T-cell (primary cell): ENCODE measurements at regions not wholly inside any gene's neighbourhood (a gene's known extent, or its start where the extent isn't known, plus 50 kb on each side); places are given as distances from the start of the nearest gene placed in this dataset.
"Not testable (repeated sequence)": the region's sequence is repeated elsewhere in the genome, so short reads cannot be mapped to it uniquely, and the experiment has no call there.

ENCODE experiments used
- ATAC-seq, 4 experiments: fragments of 200-7000 bp in 3 of 4; fragments of 150-1000 bp in 1 of 4; cut with Tn5 transposase; replicated peaks in 1 of 4; 1 replicate in 3 of 4; 2 replicates in 1 of 4; pipeline ENCODE4 v1.10.0; 2021; ENCODE audit warnings: moderate library complexity in 3 of 4, mild to moderate bottlenecking in 2 of 4, moderate number of reproducible peaks in 1 of 4
- CTCF ChIA-PET, 2 donors: fragments of 300-600 bp; sonication (Branson Sonifier 250); formaldehyde crosslinking; loops; one replicate each; lab custom pipeline; 2022; ENCODE audit warnings: antibody characterized with exemption in 2 of 2; lab: Charles Lee
- POLR2A ChIA-PET, 2 donors: fragments of 300-600 bp; sonication (Branson Sonifier 250); formaldehyde crosslinking; loops; one replicate each; lab custom pipeline; 2022; ENCODE audit warnings: antibody characterized with exemption in 2 of 2; lab: Charles Lee
- DNase-seq, 35 experiments: peaks; one replicate each; pipeline versions ENCODE4 v3.0.0 to v3.0.0-alpha.2; 2013 to 2023
- H3K27ac ChIP-seq: one replicate; pipeline ENCODE4 v1.5.1; 2013; ENCODE audit warnings: low read length
- H3K27me3 ChIP-seq, 2 experiments: replicated peaks in 1 of 2; 1 replicate in 1 of 2; 2 replicates in 1 of 2; pipeline versions ENCODE4 v1.6.1 to v1.7.0; 2013; ENCODE audit warnings: low read length in 1 of 2, mixed read lengths in 1 of 2; ENCODE audit not compliant: control insufficient read depth in 2 of 2, insufficient read depth in 2 of 2; ENCODE audit errors: extremely low read depth in 1 of 2
- H3K36me3 ChIP-seq, 2 donors: 1 replicate in 1 of 2; 2 replicates in 1 of 2; pipeline versions ENCODE4 v1.6.1 to v1.7.0; 2013; ENCODE audit warnings: low read length in 1 of 2; ENCODE audit not compliant: control insufficient read depth in 2 of 2, insufficient read depth in 1 of 2; ENCODE audit errors: extremely low read depth in 1 of 2
- H3K4me1 ChIP-seq, 2 experiments: 1 replicate in 1 of 2; 2 replicates in 1 of 2; pipeline versions ENCODE4 v1.6.1 to v1.7.0; 2013; ENCODE audit warnings: low read length in 2 of 2, mixed read lengths in 1 of 2; ENCODE audit not compliant: insufficient read depth in 2 of 2, control insufficient read depth in 1 of 2; ENCODE audit errors: extremely low read depth in 1 of 2
- H3K4me3 ChIP-seq, 2 donors: 1 replicate in 1 of 2; 2 replicates in 1 of 2; pipeline versions ENCODE4 v1.5.1 to v1.7.0; 2013; ENCODE audit warnings: mild to moderate bottlenecking in 2 of 2, low read length in 1 of 2, moderate library complexity in 1 of 2; ENCODE audit not compliant: control insufficient read depth in 1 of 2; ENCODE audit errors: extremely low read depth in 1 of 2
- H3K9me3 ChIP-seq: 2 replicates; pipeline ENCODE4 v1.7.0; 2013
- H3K27ac Mint-ChIP-seq, 2 donors: one replicate each; pipeline ENCODE4 v1.8.0; 2020 to 2021; ENCODE audit warnings: mild to moderate bottlenecking in 2 of 2, mixed read lengths in 2 of 2
- H3K27me3 Mint-ChIP-seq, 2 donors: one replicate each; pipeline ENCODE4 v1.8.0; 2021 to 2022; ENCODE audit warnings: mixed read lengths in 2 of 2
- H3K36me3 Mint-ChIP-seq: one replicate; pipeline ENCODE4 v1.8.0; 2021; ENCODE audit warnings: mixed read lengths
- H3K4me1 Mint-ChIP-seq, 3 donors: one replicate each; pipeline ENCODE4 v1.8.0; 2020 to 2022; ENCODE audit warnings: mixed read lengths in 3 of 3, mild to moderate bottlenecking in 1 of 3
- H3K4me3 Mint-ChIP-seq, 3 donors: one replicate each; pipeline ENCODE4 v1.8.0; 2020 to 2022; ENCODE audit warnings: mild to moderate bottlenecking in 3 of 3, mixed read lengths in 3 of 3, moderate library complexity in 3 of 3
- H3K9me3 Mint-ChIP-seq, 3 donors: one replicate each; pipeline ENCODE4 v1.8.0; 2020 to 2022; ENCODE audit warnings: mixed read lengths in 3 of 3
- WGBS: methylation state at CpG from one replicate; pipeline ENCODE4 v1.1.5; 2013; ENCODE audit warnings: missing lambda C conversion rate; ENCODE audit not compliant: insufficient coverage; 5-methylcytosine and 5-hydroxymethylcytosine counted together

DNA sequence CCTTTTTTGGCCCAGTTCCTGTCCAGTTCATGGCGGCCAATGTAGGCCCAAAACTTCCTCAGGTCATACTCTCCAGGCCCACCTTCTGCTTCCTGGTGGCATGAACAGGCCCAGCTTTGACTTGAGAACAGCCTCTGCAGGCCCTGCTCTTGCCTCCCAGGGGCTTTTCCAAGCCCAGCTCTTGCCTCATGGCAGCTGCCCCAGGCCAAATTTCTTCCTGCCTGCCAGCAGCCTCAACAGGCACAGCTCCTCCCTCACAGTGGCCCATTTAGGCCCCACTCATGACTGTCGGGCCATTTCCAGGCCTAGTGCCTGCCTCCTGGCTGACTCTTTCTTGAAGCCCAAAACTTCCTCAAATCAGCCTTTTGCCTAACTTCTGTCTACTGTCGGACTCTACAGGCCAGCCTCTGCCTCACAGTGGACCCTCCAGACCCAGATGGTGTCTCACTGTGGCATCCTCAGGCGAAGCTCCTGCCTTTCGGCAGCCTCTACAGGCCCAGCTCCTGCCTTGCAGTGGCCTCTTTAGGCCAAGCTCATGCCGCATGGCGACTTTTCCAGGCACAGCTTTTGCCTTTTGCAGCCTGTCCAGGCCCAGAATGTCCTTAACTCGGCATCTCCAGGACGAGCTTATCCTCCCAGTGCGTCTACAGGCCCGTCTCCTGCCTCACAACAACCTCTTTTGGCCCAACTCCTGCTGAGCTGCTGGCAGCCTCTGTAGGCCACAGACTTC, 53.7 kb upstream of the METTL14 start:
- H3K36me3 ChIP-seq, H3K27ac ChIP-seq, H3K4me1 ChIP-seq, CTCF ChIA-PET, ATAC-seq, H3K4me3 Mint-ChIP-seq, POLR2A ChIA-PET, H3K27me3 ChIP-seq, H3K4me3 ChIP-seq, H3K27me3 Mint-ChIP-seq, H3K9me3 Mint-ChIP-seq, H3K9me3 ChIP-seq, DNase-seq, H3K4me1 Mint-ChIP-seq: not testable (repeated sequence)
- 95% methylated on average over 10 of the region's 11 CpGs for WGBS
- peaks cover 16% of the 10 kb centered on the region for H3K36me3 Mint-ChIP-seq
- H3K27ac Mint-ChIP-seq, result peak overlapping the region in 1 of 2 donors; percentile 22

DNA sequence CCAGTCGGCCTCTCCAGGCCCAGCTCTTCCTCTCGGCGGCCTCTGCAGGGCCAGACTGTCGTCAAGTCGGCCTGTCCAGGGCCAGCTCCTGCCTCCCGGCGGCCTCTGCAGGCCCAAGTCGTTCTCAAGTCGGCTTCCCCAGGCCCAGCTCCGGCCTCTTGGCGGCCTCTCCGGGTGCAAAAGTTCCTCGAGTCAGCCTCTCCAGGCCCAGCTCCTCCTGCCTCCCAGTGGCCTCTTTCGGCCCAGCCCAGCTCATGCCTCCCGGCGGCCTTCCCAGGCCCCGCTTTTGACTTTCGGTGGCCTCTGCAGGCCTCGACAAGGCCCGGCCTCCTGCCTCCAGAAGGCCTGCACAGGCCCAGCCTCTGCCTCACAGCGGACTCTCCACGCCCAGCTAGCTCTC, 51.7 kb upstream of the METTL14 start:
- DNase-seq, ATAC-seq, H3K4me3 Mint-ChIP-seq, CTCF ChIA-PET, H3K27ac ChIP-seq, POLR2A ChIA-PET, H3K4me1 Mint-ChIP-seq, H3K4me1 ChIP-seq, H3K4me3 ChIP-seq, H3K36me3 ChIP-seq, H3K27me3 Mint-ChIP-seq, H3K9me3 ChIP-seq, H3K27ac Mint-ChIP-seq, H3K27me3 ChIP-seq, H3K9me3 Mint-ChIP-seq: not testable (repeated sequence)
- WGBS, result 94% methylated on average over 5 of the region's 22 CpGs
- H3K36me3 Mint-ChIP-seq, result peaks cover 16% of the 10 kb centered on the region

DNA sequence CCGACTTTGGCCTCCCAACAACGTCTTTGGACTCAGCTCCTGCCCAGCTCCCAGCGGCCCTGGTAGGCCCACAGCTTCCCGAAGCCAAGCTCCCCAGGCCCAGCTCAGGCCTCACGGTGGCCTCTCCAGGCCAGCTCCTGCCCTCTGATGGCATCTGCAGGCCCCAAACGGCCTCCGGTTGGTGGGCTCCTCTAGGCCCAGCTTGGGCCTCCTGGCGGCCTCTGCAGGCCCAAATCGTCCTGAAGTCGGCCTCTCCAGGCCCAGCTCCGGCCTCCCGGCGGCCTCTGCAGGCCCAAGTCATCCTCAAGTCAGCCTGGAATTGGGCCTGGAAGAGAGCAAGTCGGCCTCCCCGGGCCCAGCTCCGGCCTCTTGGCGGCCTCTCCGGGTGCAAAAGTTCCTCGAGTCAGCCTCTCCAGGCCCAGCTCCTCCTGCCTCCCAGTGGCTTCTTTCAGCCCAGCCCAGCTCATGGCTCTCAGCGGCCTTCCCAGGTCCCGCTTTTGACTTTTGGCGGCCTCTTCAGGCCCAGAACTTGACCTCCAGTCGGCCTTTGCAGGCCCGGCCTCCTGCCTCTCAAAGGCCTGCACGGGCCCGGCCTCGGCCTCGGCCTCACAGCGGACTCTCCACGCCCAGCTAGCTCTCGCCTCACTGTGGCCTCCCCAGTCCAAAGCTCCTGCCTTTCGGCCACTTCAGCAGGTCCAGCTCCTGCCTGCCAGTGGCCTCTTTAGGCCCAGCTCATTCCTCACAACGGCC, 50.9 kb upstream of the METTL14 start:
- H3K4me3 ChIP-seq, H3K4me1 Mint-ChIP-seq, H3K27ac ChIP-seq, H3K9me3 Mint-ChIP-seq, H3K27me3 Mint-ChIP-seq, ATAC-seq, H3K27me3 ChIP-seq, DNase-seq, POLR2A ChIA-PET, H3K4me1 ChIP-seq, H3K9me3 ChIP-seq, H3K36me3 ChIP-seq, H3K4me3 Mint-ChIP-seq, H3K27ac Mint-ChIP-seq, CTCF ChIA-PET: not testable (repeated sequence)
- peaks cover 11% of the 10 kb centered on the region for H3K36me3 Mint-ChIP-seq
- WGBS, result 93% methylated on average over 19 of the region's 33 CpGs
